ENCODE measurements at regions not wholly inside any gene's neighbourhood (a gene's known extent, or its start where the extent isn't known, plus 50 kb on each side); places are given as distances from the start of the nearest gene placed in this dataset.
A peak's percentile ranks its signal among the peaks of the same experiment; 100 is the strongest.

- TF ChIP-seq CTCF (conservative IDR thresholded peaks at IDR 0.05; ENCODE audit: control insufficient read depth, insufficient read depth, low read depth, low read length): no peak
- no peak for DNase-seq (ENCODE audit: low read depth)
- H3K4me3 ChIP-seq (ENCODE audit: control insufficient read depth, low read depth, low read length): no peak overlapping the region
These were observed 113.8 kb upstream of the ARMC2 start for GRCh38 chr6:108734271-108734922.

GRCh38 chr6:108735310-108736001 lies 112.8 kb upstream of the ARMC2 start:
- TF ChIP-seq CTCF (conservative IDR thresholded peaks at IDR 0.05; ENCODE audit: control insufficient read depth, insufficient read depth, low read depth, low read length): no peak
- no peak overlapping the region for H3K4me3 ChIP-seq (ENCODE audit: control insufficient read depth, low read depth, low read length)
- no peak for DNase-seq (ENCODE audit: low read depth)

- H3K4me3 ChIP-seq (ENCODE audit: control insufficient read depth, low read depth, low read length): no peak overlapping the region
- no peak for DNase-seq (ENCODE audit: low read depth)
- TF ChIP-seq CTCF (conservative IDR thresholded peaks at IDR 0.05; ENCODE audit: control insufficient read depth, insufficient read depth, low read depth, low read length): no peak
These were observed 112.2 kb upstream of the ARMC2 start for GRCh38 chr6:108736002-108736361.

GRCh38 chr6:108736832-108737231 lies 111.4 kb upstream of the ARMC2 start:
- peak; percentile 82 for DNase-seq (ENCODE audit: low read depth)
- H3K4me3 ChIP-seq (ENCODE audit: control insufficient read depth, low read depth, low read length): no peak overlapping the region
- TF ChIP-seq CTCF (conservative IDR thresholded peaks at IDR 0.05; ENCODE audit: control insufficient read depth, insufficient read depth, low read depth, low read length): no peak

GRCh38 chr6:108737594-108738546 lies 110.4 kb upstream of the ARMC2 start:
- DNase-seq (ENCODE audit: low read depth): peak; percentile 99
- TF ChIP-seq CTCF (conservative IDR thresholded peaks at IDR 0.05; ENCODE audit: control insufficient read depth, insufficient read depth, low read depth, low read length): no peak
- peak overlapping the region; percentile 15 for H3K4me3 ChIP-seq (ENCODE audit: control insufficient read depth, low read depth, low read length)

GRCh38 chr6:108738684-108739416 lies 109.4 kb upstream of the ARMC2 start:
- no peak overlapping the region for H3K4me3 ChIP-seq (ENCODE audit: control insufficient read depth, low read depth, low read length)
- DNase-seq (ENCODE audit: low read depth): no peak

More at GRCh38 chr6:108738684-108739416, 109.4 kb upstream of the ARMC2 start:
- TF ChIP-seq CTCF (conservative IDR thresholded peaks at IDR 0.05; ENCODE audit: control insufficient read depth, insufficient read depth, low read depth, low read length): no peak

Data from fibroblast of mammary gland (primary cell).